Loucy (cell line): ENCODE measurements at regions not wholly inside any gene's neighbourhood (a gene's known extent, or its start where the extent isn't known, plus 50 kb on each side); places are given as distances from the start of the nearest gene placed in this dataset.

Source experiments
- EZH2phosphoT487 ChIP-seq: fragments of 200-600 bp; IDR thresholded peaks from 2 replicates; pipeline ENCODE4 v1.6.1; 2018; ENCODE audit warnings: antibody characterized with exemption, mild to moderate bottlenecking, moderate library complexity, borderline replicate concordance
- TF ChIP-seq, protein P1 (sequence below): fragments of 200-600 bp; sonication (generic); conservative IDR thresholded peaks from 2 replicates; pipeline ENCODE4 v1.5.1; 2014; ENCODE audit warnings: mild to moderate bottlenecking, antibody characterized with exemption, low read length

DNA sequence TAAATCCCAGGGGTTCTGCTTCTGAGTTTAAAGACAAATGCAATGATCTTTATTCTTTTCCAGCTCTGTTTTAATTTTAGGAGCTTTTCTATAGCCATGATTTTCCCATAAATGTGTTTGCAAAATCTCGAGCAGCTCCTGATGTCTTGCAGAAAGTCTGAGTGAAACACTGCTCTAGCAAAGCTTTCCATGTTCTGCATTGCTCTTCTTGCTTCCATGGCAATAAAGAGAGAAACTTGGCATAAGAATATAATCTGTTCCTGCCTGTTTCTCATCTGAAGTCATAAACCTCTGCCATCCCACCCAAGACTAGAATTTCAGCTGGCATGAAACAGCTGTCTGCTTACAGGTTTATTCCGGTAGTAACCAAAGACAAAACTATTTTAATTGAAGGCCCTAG is 254.5 kb downstream of the SPRY1 start:
- TF ChIP-seq, protein P1, sequence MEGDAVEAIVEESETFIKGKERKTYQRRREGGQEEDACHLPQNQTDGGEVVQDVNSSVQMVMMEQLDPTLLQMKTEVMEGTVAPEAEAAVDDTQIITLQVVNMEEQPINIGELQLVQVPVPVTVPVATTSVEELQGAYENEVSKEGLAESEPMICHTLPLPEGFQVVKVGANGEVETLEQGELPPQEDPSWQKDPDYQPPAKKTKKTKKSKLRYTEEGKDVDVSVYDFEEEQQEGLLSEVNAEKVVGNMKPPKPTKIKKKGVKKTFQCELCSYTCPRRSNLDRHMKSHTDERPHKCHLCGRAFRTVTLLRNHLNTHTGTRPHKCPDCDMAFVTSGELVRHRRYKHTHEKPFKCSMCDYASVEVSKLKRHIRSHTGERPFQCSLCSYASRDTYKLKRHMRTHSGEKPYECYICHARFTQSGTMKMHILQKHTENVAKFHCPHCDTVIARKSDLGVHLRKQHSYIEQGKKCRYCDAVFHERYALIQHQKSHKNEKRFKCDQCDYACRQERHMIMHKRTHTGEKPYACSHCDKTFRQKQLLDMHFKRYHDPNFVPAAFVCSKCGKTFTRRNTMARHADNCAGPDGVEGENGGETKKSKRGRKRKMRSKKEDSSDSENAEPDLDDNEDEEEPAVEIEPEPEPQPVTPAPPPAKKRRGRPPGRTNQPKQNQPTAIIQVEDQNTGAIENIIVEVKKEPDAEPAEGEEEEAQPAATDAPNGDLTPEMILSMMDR = no peak
- no peak for TF ChIP-seq EZH2phosphoT487
